A673 (cell line): ENCODE measurements at regions not wholly inside any gene's neighbourhood (a gene's known extent, or its start where the extent isn't known, plus 50 kb on each side); places are given as distances from the start of the nearest gene placed in this dataset.
"Not testable (repeated sequence)": the region's sequence is repeated elsewhere in the genome, so short reads cannot be mapped to it uniquely, and the experiment has no call there.

ENCODE experiments used
- BruUV-seq: library from RNA; stranded (reverse); fragments of 400-500 nt; replicated peaks from 2 replicates; lab custom pipeline; 2021; lab: Mats Ljungman, UMichigan
- CTCF ChIA-PET: fragments of 300-600 bp; sonication (Branson Sonifier 250); formaldehyde crosslinking; loops from one replicate; lab custom pipeline; 2022; ENCODE audit warnings: antibody characterized with exemption; lab: Charles Lee
- POLR2A ChIA-PET: fragments of 300-600 bp; sonication (Branson Sonifier 250); formaldehyde crosslinking; loops from one replicate; lab custom pipeline; 2022; ENCODE audit warnings: antibody characterized with exemption; ENCODE audit not compliant: low non-redundant PET; lab: Charles Lee
- DNase-seq: peaks from one replicate; pipeline ENCODE4 v3.0.0-alpha.2; 2015; ENCODE audit warnings: low spot score
- H3K27ac ChIP-seq: fragments of 200-600 bp; sonication (generic); 2 replicates; pipeline ENCODE4 v1.5.1; 2016; ENCODE audit warnings: mixed run types, low read depth, mild to moderate bottlenecking, mixed read lengths, antibody characterized with exemption, low read length; ENCODE audit not compliant: poor library complexity, severe bottlenecking
- H3K27me3 ChIP-seq: fragments of 200-600 bp; sonication (generic); replicated peaks from 2 replicates; pipeline ENCODE4 v1.6.1; 2017; ENCODE audit warnings: mixed run types, low read depth, mild to moderate bottlenecking, mixed read lengths, antibody characterized with exemption, low read length; ENCODE audit not compliant: insufficient read depth, poor library complexity
- H3K36me3 ChIP-seq: fragments of 200-600 bp; sonication (generic); 2 replicates; pipeline ENCODE4 v1.6.1; 2016; ENCODE audit warnings: mixed run types, mild to moderate bottlenecking, mixed read lengths, antibody characterized with exemption, low read length; ENCODE audit not compliant: insufficient read depth, poor library complexity, severe bottlenecking
- H3K4me1 ChIP-seq: fragments of 200-600 bp; sonication (generic); 2 replicates; pipeline ENCODE4 v1.6.1; 2017; ENCODE audit warnings: mixed run types, mild to moderate bottlenecking, mixed read lengths, antibody characterized with exemption, low read length; ENCODE audit not compliant: insufficient read depth, poor library complexity, severe bottlenecking
- H3K4me3 ChIP-seq: fragments of 200-600 bp; sonication (generic); 2 replicates; pipeline ENCODE4 v1.5.1; 2016; ENCODE audit warnings: low read depth, mixed run types, mild to moderate bottlenecking, mixed read lengths, low read length; ENCODE audit not compliant: poor library complexity, severe bottlenecking
- H3K9me3 ChIP-seq: fragments of 200-600 bp; sonication (generic); 2 replicates; pipeline ENCODE4 v1.6.1; 2016; ENCODE audit warnings: mixed run types, low read depth, mild to moderate bottlenecking, mixed read lengths, antibody characterized with exemption, low read length; ENCODE audit not compliant: poor library complexity, severe bottlenecking
- EZH2 ChIP-seq: fragments of 200-600 bp; sonication (generic); IDR thresholded peaks from 2 replicates; pipeline ENCODE4 v1.6.1; 2017; ENCODE audit warnings: borderline replicate concordance, low read depth, mild to moderate bottlenecking, mixed read lengths, antibody characterized with exemption, low read length; ENCODE audit not compliant: poor library complexity, severe bottlenecking
- intact Hi-C: fragments of 100-400 bp; cut with micrococcal nuclease; formaldehyde crosslinking; loops from one replicate; pipeline ENCODE4 v1.10.0; 2022; ENCODE audit not compliant: unreplicated experiment
- TF ChIP-seq, protein P1 (sequence below): fragments of 300-800, 200-600 bp; sonication (generic); conservative IDR thresholded peaks from 2 replicates; pipeline ENCODE4 v1.5.1; 2017; ENCODE audit warnings: low read depth, mild to moderate bottlenecking, antibody characterized with exemption, low read length, moderate library complexity, mixed read lengths

GRCh38 chr17:54623746-54624145 is 276.9 kb upstream of the TOM1L1 start:
- no TSS peak for BruUV-seq
- no peak overlapping the region for H3K27ac ChIP-seq
- no peaks in the 10 kb centered on the region for H3K36me3 ChIP-seq
- ChIA-PET CTCF (interaction anchor here (0.7 kb wide), 1 partner anchor 314 kb away, joined by 3 read pairs; no protein-coding TSS in a partner anchor), POLR2A (no interaction called here)
- H3K9me3 ChIP-seq: no peaks in the 10 kb centered on the region
- no peak for DNase-seq
- no peak overlapping the region for H3K4me3 ChIP-seq
- H3K27me3 ChIP-seq: no peaks in the 10 kb centered on the region
- no peak for TF ChIP-seq EZH2
- TF ChIP-seq, protein P1, sequence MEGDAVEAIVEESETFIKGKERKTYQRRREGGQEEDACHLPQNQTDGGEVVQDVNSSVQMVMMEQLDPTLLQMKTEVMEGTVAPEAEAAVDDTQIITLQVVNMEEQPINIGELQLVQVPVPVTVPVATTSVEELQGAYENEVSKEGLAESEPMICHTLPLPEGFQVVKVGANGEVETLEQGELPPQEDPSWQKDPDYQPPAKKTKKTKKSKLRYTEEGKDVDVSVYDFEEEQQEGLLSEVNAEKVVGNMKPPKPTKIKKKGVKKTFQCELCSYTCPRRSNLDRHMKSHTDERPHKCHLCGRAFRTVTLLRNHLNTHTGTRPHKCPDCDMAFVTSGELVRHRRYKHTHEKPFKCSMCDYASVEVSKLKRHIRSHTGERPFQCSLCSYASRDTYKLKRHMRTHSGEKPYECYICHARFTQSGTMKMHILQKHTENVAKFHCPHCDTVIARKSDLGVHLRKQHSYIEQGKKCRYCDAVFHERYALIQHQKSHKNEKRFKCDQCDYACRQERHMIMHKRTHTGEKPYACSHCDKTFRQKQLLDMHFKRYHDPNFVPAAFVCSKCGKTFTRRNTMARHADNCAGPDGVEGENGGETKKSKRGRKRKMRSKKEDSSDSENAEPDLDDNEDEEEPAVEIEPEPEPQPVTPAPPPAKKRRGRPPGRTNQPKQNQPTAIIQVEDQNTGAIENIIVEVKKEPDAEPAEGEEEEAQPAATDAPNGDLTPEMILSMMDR: no peak
- intact Hi-C loops: no loop called here
- peaks cover 15% of the 10 kb centered on the region for H3K4me1 ChIP-seq

DNA sequence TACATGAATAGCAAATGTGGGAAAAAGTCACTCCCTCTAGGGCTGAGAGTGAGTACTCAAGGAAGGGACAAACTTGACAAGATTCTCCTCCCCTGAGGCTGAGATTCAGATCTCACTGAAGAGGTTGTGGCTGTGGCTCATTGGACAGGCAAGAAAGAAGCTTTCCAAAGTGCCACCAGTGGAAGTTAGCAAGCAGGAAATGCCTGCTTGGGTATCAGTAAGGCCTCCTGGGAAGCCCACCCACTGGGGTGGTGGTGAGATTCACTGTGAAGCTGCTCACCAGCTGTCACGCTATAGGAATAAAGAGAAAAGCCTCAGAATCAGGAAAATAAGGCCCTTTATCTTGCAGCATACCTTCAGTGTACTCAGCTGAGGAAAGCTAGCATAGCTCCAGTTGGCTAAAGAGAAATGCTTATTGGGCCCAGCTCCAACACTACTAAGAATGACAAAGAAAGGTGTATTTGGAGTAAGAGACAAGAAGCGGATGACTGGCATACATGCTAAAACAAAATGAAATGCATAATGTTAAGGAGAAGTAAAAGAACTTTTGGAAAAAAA is 274.4 kb upstream of the TOM1L1 start:
- peak overlapping the region; percentile 26 for H3K27ac ChIP-seq
- H3K27me3 ChIP-seq: no peaks in the 10 kb centered on the region
- no peaks in the 10 kb centered on the region for H3K9me3 ChIP-seq
- ChIA-PET POLR2A (no interaction called here), CTCF (no interaction called here)
- TF ChIP-seq, protein P1: no peak
- TF ChIP-seq EZH2: no peak
- peaks cover 15% of the 10 kb centered on the region for H3K4me1 ChIP-seq
- intact Hi-C loops: no loop called here
- H3K36me3 ChIP-seq: no peaks in the 10 kb centered on the region
- DNase-seq: peak; percentile 85
- no TSS peak for BruUV-seq
- no peak overlapping the region for H3K4me3 ChIP-seq

DNA sequence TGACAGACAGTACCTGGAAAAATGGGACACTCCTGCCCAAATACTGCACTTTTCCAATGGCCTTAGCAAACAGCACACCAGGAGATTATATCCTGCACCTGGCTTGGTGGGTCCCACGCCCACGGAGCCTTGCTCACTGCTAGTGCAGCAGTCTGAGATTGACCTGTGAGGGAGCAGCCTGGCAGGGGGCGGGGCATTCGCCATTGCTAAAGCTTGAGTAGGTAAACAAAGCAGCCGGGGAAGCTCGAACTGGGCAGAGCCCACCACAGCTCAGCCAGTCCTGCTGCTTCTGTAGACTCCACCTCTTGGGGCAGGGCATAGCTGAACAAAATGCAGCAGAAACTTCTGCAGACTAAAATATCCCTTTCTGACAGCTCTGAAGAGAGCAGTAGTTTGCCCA is 261.2 kb upstream of the TOM1L1 start:
- H3K27me3 ChIP-seq, POLR2A ChIA-PET, H3K4me3 ChIP-seq, H3K27ac ChIP-seq, H3K9me3 ChIP-seq, H3K36me3 ChIP-seq, intact Hi-C loops, H3K4me1 ChIP-seq, DNase-seq, BruUV-seq, CTCF ChIA-PET: not testable (repeated sequence)

- no peaks in the 10 kb centered on the region for H3K9me3 ChIP-seq
- no peak for DNase-seq
- H3K27ac ChIP-seq: no peak overlapping the region
- no peaks in the 10 kb centered on the region for H3K4me1 ChIP-seq
- no TSS peak for BruUV-seq
- ChIA-PET CTCF (no interaction called here), POLR2A (no interaction called here)
- TF ChIP-seq EZH2: no peak
- TF ChIP-seq, protein P1: no peak
- H3K4me3 ChIP-seq: no peak overlapping the region
- no peaks in the 10 kb centered on the region for H3K27me3 ChIP-seq
- intact Hi-C loops: no loop called here
- no peaks in the 10 kb centered on the region for H3K36me3 ChIP-seq
Observed at GRCh38 chr17:54662978-54663876, 237.4 kb upstream of the TOM1L1 start.
